ENCODE measurements at regions not wholly inside any gene's neighbourhood (a gene's known extent, or its start where the extent isn't known, plus 50 kb on each side); places are given as distances from the start of the nearest gene placed in this dataset.
A peak's percentile ranks its signal among the peaks of the same experiment; 100 is the strongest.

- Histone ChIP-seq H3K27ac (no peak overlapping the region), H3K27me3 (replicated peaks) (no peaks in the 10 kb centered on the region), H3K36me3 (replicated peaks) (no peaks in the 10 kb centered on the region), H3K4me3 (ENCODE audit: low read depth, low read length) (no peak overlapping the region)
- no peak for DNase-seq
- TF ChIP-seq CTCF (IDR thresholded peaks at IDR 0.05; ENCODE audit: low read depth, low read length, missing control alignments), result no peak
- in situ Hi-C loops (cut with HindIII; ENCODE audit: low pct_ligation_motif_present, low sequenced_read_pairs), result no loop called here
Observed at GRCh38 chr2:17107871-17108270, 410.4 kb downstream of the RAD51AP2 start.

- Histone ChIP-seq H3K27ac (no peak overlapping the region), H3K36me3 (replicated peaks) (no peaks in the 10 kb centered on the region), H3K27me3 (replicated peaks) (no peaks in the 10 kb centered on the region), H3K4me3 (ENCODE audit: low read depth, low read length) (no peak overlapping the region)
- no peak for TF ChIP-seq CTCF (IDR thresholded peaks at IDR 0.05; ENCODE audit: low read depth, low read length, missing control alignments)
- in situ Hi-C loops (cut with HindIII; ENCODE audit: low pct_ligation_motif_present, low sequenced_read_pairs), result no loop called here
- DNase-seq, result no peak
Observed at GRCh38 chr2:17107151-17107550, 411.1 kb downstream of the RAD51AP2 start.

GRCh38 chr2:17106418-17106817 is 411.8 kb downstream of the RAD51AP2 start:
- TF ChIP-seq CTCF (IDR thresholded peaks at IDR 0.05; ENCODE audit: low read depth, low read length, missing control alignments), result no peak
- no peaks in the 10 kb centered on the region for H3K27me3 ChIP-seq (replicated peaks)
- DNase-seq, result no peak

GRCh38 chr2:17104454-17104853 is 413.8 kb downstream of the RAD51AP2 start:
- H3K36me3 ChIP-seq (replicated peaks), result no peaks in the 10 kb centered on the region
- peak; percentile 72 for DNase-seq
- no peak overlapping the region for H3K4me3 ChIP-seq (ENCODE audit: low read depth, low read length)
- in situ Hi-C loops (cut with HindIII; ENCODE audit: low pct_ligation_motif_present, low sequenced_read_pairs), result no loop called here
- H3K27ac ChIP-seq, result peak overlapping the region; percentile 63
- TF ChIP-seq CTCF (IDR thresholded peaks at IDR 0.05; ENCODE audit: low read depth, low read length, missing control alignments), result no peak
- no peaks in the 10 kb centered on the region for H3K27me3 ChIP-seq (replicated peaks)

More at GRCh38 chr2:17106418-17106817, 411.8 kb downstream of the RAD51AP2 start:
- H3K4me3 ChIP-seq (ENCODE audit: low read depth, low read length), result no peak overlapping the region
- in situ Hi-C loops (cut with HindIII; ENCODE audit: low pct_ligation_motif_present, low sequenced_read_pairs), result no loop called here
- H3K27ac ChIP-seq, result no peak overlapping the region
- H3K36me3 ChIP-seq (replicated peaks), result no peaks in the 10 kb centered on the region

- H3K27me3 ChIP-seq (replicated peaks), result no peaks in the 10 kb centered on the region
- in situ Hi-C loops (cut with HindIII; ENCODE audit: low pct_ligation_motif_present, low sequenced_read_pairs), result no loop called here
- no peak for TF ChIP-seq CTCF (IDR thresholded peaks at IDR 0.05; ENCODE audit: low read depth, low read length, missing control alignments)
- DNase-seq, result no peak
- no peaks in the 10 kb centered on the region for H3K36me3 ChIP-seq (replicated peaks)
- no peak overlapping the region for H3K27ac ChIP-seq
- H3K4me3 ChIP-seq (ENCODE audit: low read depth, low read length), result no peak overlapping the region
Observed at GRCh38 chr2:17101596-17101995, 416.6 kb downstream of the RAD51AP2 start.

GRCh38 chr2:17101091-17101490 is 417.1 kb downstream of the RAD51AP2 start:
- no peak for DNase-seq
- Histone ChIP-seq H3K27ac (no peak overlapping the region), H3K4me3 (ENCODE audit: low read depth, low read length) (no peak overlapping the region), H3K27me3 (replicated peaks) (no peaks in the 10 kb centered on the region), H3K36me3 (replicated peaks) (no peaks in the 10 kb centered on the region)
- no peak for TF ChIP-seq CTCF (IDR thresholded peaks at IDR 0.05; ENCODE audit: low read depth, low read length, missing control alignments)
- in situ Hi-C loops (cut with HindIII; ENCODE audit: low pct_ligation_motif_present, low sequenced_read_pairs), result no loop called here

Measured in brain microvascular endothelial cell (primary cell).